ENCODE measurements at regions not wholly inside any gene's neighbourhood (a gene's known extent, or its start where the extent isn't known, plus 50 kb on each side); places are given as distances from the start of the nearest gene placed in this dataset.

DNA sequence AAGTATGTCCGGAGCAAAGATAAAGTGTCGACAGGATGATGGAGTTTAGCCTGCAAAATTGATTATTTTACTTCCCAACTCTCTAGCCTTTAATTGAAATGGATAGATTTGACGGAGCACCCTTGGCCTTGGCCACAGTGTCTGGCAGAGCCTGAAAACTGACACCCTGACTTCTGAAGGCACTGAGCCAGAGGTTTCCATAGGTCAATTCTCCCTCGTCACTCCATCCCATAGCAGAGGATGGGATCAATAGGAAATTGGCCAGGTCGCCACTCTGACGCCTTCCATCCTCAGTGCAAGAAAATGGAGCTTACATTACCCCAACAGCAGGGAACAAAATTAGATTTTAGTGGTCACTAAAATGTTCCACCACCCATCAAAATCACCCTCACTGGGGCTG is 90.4 kb upstream of the CDH11 start:
- Mint-ChIP-seq H3K36me3 (no peaks in the 10 kb centered on the region), H3K4me1 (no peaks in the 10 kb centered on the region), H3K4me3 (no peak overlapping the region), H3K27ac (no peak overlapping the region), H3K9me3 (no peaks in the 10 kb centered on the region), H3K27me3 (ENCODE audit: low read depth) (no peaks in the 10 kb centered on the region)
- TF ChIP-seq, protein P1, sequence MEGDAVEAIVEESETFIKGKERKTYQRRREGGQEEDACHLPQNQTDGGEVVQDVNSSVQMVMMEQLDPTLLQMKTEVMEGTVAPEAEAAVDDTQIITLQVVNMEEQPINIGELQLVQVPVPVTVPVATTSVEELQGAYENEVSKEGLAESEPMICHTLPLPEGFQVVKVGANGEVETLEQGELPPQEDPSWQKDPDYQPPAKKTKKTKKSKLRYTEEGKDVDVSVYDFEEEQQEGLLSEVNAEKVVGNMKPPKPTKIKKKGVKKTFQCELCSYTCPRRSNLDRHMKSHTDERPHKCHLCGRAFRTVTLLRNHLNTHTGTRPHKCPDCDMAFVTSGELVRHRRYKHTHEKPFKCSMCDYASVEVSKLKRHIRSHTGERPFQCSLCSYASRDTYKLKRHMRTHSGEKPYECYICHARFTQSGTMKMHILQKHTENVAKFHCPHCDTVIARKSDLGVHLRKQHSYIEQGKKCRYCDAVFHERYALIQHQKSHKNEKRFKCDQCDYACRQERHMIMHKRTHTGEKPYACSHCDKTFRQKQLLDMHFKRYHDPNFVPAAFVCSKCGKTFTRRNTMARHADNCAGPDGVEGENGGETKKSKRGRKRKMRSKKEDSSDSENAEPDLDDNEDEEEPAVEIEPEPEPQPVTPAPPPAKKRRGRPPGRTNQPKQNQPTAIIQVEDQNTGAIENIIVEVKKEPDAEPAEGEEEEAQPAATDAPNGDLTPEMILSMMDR (IDR thresholded peaks at IDR 0.05; ENCODE audit: unreplicated experiment): no peak
- no peak for DNase-seq (ENCODE audit: low spot score in 2 of 2, unreplicated experiment in 2 of 2)

DNA sequence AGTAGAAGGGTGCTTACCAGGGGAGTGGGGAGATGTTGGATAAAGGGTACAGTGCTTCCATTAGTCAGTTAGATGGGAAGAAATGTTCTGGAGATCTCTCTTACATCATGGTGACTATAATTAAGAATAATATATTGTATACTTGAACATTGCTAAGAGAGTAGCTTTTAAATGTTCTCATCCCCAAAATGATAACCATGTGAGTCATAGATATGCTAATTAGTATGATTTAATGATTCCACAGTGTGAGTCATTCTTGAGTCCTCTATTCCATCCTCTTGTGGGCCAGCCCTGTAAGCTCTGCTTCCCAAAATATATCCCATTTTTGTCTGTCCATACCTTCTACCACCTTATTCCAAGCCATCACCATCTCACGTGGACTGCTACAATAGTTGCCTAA is 80.6 kb upstream of the CDH11 start:
- TF ChIP-seq, protein P1 (IDR thresholded peaks at IDR 0.05; ENCODE audit: unreplicated experiment): no peak
- no peak overlapping the region for H3K27ac Mint-ChIP-seq
- H3K4me3 Mint-ChIP-seq: no peak overlapping the region
- no peak for DNase-seq (ENCODE audit: low spot score in 2 of 2, unreplicated experiment in 2 of 2)
- peaks cover 4% of the 10 kb centered on the region for H3K27me3 Mint-ChIP-seq (ENCODE audit: low read depth)
- H3K36me3 Mint-ChIP-seq: no peaks in the 10 kb centered on the region
- H3K4me1 Mint-ChIP-seq: no peaks in the 10 kb centered on the region
- H3K9me3 Mint-ChIP-seq: no peaks in the 10 kb centered on the region

DNA sequence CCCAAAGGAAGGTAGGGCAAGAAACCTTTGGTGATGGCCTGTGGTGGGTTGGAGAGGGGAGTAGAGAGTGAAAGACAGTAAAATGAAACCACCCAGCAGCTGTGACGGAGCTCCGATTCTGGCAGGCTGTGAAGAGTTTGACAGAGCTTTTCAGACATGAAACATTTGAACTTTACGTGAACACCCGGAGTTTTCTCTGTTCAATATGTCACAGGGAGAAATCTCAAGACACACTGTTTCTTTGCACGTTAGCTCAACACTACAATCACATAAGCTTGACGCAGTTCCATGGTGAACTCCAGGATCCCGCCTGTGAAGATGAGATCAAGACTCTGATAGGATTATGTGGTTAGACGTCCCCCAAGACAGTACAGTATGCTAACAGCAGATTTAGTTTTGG is 79.6 kb upstream of the CDH11 start:
- Mint-ChIP-seq H3K27ac (no peak overlapping the region), H3K4me1 (peaks cover 6% of the 10 kb centered on the region), H3K4me3 (no peak overlapping the region), H3K36me3 (no peaks in the 10 kb centered on the region), H3K9me3 (no peaks in the 10 kb centered on the region), H3K27me3 (ENCODE audit: low read depth) (peaks cover 4% of the 10 kb centered on the region)
- no peak for DNase-seq (ENCODE audit: low spot score in 2 of 2, unreplicated experiment in 2 of 2)
- TF ChIP-seq, protein P1 (IDR thresholded peaks at IDR 0.05; ENCODE audit: unreplicated experiment): no peak

DNA sequence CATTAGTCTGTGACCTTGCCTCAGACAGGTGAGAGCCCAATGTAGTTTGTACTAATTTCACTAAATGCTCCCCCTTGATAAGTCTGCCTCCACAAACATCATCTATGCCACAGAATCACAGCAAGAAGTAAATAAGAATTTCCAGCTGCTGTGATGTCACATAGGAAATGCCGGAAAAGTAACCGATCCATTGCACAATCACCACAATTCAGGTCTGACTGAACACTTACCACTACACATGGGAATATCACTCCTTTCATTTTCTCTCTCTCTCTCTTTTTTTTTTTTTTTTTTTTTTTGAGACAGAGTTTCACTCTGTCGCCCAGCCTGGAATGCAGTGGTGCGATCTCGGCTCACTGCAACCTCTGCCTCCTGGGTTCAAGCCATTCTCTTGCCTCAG is 79.0 kb upstream of the CDH11 start:
- Mint-ChIP-seq H3K4me1 (peaks cover 13% of the 10 kb centered on the region), H3K27me3 (ENCODE audit: low read depth) (peaks cover 4% of the 10 kb centered on the region), H3K27ac (no peak overlapping the region), H3K4me3 (no peak overlapping the region), H3K36me3 (no peaks in the 10 kb centered on the region), H3K9me3 (no peaks in the 10 kb centered on the region)
- TF ChIP-seq, protein P1 (IDR thresholded peaks at IDR 0.05; ENCODE audit: unreplicated experiment): no peak
- DNase-seq (ENCODE audit: low spot score in 2 of 2, unreplicated experiment in 2 of 2): no peak

DNA sequence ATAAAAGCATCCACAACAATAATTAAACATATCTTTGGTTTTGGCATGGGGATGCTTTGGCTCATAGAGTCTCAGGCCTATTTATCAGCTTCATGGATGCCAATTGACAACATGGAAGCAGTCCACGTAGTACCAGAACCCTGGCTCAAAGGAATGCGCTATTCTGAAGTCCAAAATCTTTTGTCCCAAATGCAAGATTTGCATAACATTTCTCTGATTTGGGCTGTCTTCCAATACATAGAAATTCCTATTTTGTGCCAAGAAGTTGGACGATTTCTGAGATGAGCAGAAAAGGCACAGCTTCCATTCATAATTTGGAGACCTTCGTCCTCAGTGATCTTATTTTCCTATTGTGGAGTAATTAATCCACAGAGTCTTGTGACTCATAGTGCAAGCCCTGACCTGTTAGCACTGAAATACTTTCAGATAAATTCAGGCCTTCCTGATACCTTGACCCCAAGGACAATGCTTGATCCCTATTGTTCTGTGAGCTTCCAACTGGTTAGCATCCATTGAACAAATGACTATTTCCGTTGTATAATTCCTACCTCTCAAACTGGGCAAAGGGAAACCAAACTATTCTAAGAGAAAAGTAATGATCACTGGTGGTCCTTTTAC is 78.4 kb upstream of the CDH11 start:
- Mint-ChIP-seq H3K27ac (no peak overlapping the region), H3K4me3 (no peak overlapping the region), H3K27me3 (ENCODE audit: low read depth) (peaks cover 4% of the 10 kb centered on the region), H3K9me3 (no peaks in the 10 kb centered on the region), H3K4me1 (peaks cover 15% of the 10 kb centered on the region), H3K36me3 (no peaks in the 10 kb centered on the region)
- TF ChIP-seq, protein P1 (IDR thresholded peaks at IDR 0.05; ENCODE audit: unreplicated experiment): no peak
- DNase-seq (ENCODE audit: low spot score in 2 of 2, unreplicated experiment in 2 of 2): no peak

All from mesothelial cell of epicardium (in vitro differentiated cells).